ENCODE measurements at regions not wholly inside any gene's neighbourhood (a gene's known extent, or its start where the extent isn't known, plus 50 kb on each side); places are given as distances from the start of the nearest gene placed in this dataset.

DNA sequence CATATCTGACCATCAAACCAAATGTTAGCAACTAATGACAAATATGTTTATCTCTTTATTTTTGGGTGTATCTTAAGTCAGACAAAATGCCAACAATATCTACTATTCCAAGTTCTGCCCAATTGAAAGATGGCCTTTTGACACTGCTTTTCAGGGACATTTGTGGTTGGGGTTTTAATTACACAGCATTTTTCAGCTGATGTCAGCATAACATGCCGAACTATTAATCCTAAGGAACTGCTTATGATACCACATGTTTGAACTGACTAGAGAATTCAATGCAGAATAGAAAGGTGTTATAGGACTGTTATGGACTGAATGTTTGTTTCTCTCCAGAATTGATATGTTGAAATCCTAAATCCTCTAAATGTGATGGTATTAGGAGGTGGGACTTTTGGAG is 445.1 kb downstream of the TMA16 start:
- TF ChIP-seq, protein P1, sequence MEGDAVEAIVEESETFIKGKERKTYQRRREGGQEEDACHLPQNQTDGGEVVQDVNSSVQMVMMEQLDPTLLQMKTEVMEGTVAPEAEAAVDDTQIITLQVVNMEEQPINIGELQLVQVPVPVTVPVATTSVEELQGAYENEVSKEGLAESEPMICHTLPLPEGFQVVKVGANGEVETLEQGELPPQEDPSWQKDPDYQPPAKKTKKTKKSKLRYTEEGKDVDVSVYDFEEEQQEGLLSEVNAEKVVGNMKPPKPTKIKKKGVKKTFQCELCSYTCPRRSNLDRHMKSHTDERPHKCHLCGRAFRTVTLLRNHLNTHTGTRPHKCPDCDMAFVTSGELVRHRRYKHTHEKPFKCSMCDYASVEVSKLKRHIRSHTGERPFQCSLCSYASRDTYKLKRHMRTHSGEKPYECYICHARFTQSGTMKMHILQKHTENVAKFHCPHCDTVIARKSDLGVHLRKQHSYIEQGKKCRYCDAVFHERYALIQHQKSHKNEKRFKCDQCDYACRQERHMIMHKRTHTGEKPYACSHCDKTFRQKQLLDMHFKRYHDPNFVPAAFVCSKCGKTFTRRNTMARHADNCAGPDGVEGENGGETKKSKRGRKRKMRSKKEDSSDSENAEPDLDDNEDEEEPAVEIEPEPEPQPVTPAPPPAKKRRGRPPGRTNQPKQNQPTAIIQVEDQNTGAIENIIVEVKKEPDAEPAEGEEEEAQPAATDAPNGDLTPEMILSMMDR (IDR thresholded peaks at IDR 0.05; ENCODE audit: low read depth, low read length, missing control alignments) = no peak
- DNase-seq (ENCODE audit: extremely low read depth, low read depth) = no peak
- no peak overlapping the region for H3K4me3 ChIP-seq (replicated peaks; ENCODE audit: low read depth, low read length)

DNA sequence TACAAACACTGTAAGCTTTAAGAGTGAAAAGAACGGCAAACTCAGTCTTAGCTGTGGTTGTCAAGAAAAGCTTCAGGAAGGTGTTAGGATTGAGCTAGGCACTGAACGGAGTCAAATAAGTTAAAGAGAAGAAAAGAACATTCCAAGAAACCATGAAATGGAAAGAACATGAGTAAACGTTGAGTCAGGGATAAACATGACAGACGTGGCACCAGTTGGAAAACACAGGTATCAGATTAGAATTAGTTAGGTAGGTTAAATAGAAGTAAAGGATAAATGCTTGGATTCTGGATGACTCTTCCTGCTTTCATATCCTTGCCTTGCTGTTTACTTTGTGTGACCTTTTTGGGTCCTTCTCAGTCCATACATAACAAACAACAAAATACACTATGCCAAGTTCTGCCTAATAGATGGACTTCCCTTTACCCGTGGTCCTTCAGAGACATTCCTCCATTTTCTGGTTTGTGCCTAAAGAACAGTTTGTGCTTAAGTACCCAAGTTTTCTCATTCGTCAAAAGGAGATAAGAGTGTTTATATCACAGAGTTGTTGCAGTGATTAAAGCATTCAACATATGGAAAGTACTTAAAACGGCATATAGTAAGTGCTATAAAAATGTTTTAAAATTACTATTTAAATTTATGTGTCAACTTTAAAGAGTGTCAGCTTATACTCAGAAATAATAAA is 446.9 kb downstream of the TMA16 start:
- DNase-seq (ENCODE audit: extremely low read depth, low read depth) = no peak
- no peak overlapping the region for H3K4me3 ChIP-seq (replicated peaks; ENCODE audit: low read depth, low read length)
- TF ChIP-seq, protein P1 (IDR thresholded peaks at IDR 0.05; ENCODE audit: low read depth, low read length, missing control alignments) = no peak

DNA sequence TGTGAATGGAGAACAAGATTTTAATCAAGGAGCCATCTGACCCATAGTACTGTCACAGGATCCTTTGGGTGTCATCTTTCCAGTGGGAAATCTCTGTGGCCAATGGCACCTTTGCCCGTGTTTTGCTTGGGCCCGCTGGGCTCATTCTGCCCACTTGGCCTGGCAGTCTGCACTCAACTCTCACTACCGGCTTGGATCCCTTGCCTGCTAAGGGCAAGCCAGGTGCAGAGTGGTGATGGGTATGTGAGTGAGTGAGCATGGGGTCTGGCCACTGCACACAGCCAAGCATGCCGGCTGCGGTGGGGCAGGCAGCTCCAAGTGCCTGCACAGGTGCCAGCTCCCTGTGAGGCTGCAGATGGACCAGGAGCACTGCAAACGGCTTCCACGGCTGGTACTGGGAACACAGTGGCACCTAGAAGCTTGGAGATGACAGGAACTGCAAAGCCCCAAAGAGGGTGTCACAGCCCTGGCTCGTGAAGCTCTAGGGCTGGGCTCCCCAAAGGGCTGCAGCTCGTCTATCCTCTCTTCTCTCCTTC is 454.5 kb downstream of the TMA16 start:
- no peak overlapping the region for H3K4me3 ChIP-seq (replicated peaks; ENCODE audit: low read depth, low read length)
- DNase-seq (ENCODE audit: extremely low read depth, low read depth) = no peak
- TF ChIP-seq, protein P1 (IDR thresholded peaks at IDR 0.05; ENCODE audit: low read depth, low read length, missing control alignments) = no peak

DNA sequence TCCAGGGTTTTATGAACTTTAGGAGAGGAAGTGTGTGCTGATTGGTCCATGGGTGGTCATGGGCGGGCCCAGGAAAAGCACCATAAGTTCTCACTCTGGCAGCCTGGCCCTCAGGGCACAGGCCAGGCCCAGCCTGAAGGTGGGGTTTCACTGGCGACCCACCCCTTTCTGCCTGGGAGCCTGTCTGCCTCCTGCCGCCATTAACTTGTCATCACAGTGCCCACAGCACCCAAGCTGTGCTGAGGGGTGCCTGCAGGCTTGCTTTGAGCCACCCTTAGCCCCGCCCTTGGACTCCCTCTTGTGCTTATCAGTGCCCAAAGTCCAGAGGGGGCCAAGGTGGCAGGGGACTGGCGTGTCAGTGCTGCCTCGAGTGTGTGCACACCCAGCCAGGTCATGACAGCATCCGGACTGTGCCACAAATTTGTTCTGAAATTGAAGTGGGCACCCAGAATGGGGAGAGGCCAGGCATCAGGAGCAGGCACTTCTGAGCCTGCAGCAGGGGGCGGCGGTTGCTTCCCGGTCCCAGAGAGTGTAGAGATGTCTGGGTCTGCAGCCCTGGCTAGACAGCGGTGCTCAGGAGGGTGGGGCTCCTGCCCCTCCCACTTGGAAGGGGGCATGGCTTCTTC is 455.6 kb downstream of the TMA16 start:
- TF ChIP-seq, protein P1 (IDR thresholded peaks at IDR 0.05; ENCODE audit: low read depth, low read length, missing control alignments) = no peak

DNA sequence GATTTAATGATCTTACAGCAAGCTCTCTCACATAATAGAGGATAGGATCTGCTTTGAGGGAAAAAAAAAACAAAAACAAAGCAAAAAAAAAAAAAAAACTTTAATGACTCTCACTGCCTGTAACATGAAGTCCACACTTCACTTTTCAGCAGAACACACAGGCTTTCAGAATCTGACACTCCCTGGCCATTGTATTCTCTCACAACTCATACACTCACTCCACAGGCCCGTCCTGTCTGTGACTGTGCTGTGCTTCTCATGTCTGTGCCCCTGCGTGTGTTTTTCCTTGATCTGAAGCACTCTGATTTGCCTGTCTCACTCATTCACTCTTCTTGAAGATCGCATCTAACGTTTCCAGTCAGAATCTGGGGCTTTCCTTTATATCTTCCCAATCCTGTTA is 460.8 kb downstream of the TMA16 start:
- DNase-seq (ENCODE audit: extremely low read depth, low read depth) = no peak
- TF ChIP-seq, protein P1 (IDR thresholded peaks at IDR 0.05; ENCODE audit: low read depth, low read length, missing control alignments) = no peak
- H3K4me3 ChIP-seq (replicated peaks; ENCODE audit: low read depth, low read length) = no peak overlapping the region

More for the DNA sequence above, 455.6 kb downstream of the TMA16 start:
- no peak overlapping the region for H3K4me3 ChIP-seq (replicated peaks; ENCODE audit: low read depth, low read length)
- no peak for DNase-seq (ENCODE audit: extremely low read depth, low read depth)

DNA sequence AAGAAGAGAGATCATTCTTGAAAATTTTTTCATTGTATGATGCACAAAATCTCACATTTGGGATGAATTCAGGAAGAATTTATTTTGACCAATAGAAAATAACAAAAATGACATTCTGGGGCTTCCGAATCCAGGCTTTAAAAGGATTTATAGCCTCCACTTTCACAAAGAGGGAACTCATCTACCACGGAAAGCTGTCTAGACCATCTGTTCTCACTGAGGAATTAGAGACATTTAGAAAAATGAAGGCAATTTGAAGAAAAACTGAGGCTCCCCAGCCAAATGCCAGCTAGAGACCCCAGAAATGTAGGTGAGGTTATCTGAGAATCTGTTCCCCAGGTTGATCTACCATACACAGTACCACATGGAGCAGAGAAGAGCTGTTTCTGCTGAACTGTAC is 464.3 kb downstream of the TMA16 start:
- no peak overlapping the region for H3K4me3 ChIP-seq (replicated peaks; ENCODE audit: low read depth, low read length)
- DNase-seq (ENCODE audit: extremely low read depth, low read depth) = no peak
- TF ChIP-seq, protein P1 (IDR thresholded peaks at IDR 0.05; ENCODE audit: low read depth, low read length, missing control alignments) = no peak
